RPMI8226 (cell line): ENCODE measurements at regions not wholly inside any gene's neighbourhood (a gene's known extent, or its start where the extent isn't known, plus 50 kb on each side); places are given as distances from the start of the nearest gene placed in this dataset.
"Not testable (repeated sequence)": the region's sequence is repeated elsewhere in the genome, so short reads cannot be mapped to it uniquely, and the experiment has no call there.

ENCODE experiments used
- DNase-seq: peaks from one replicate; pipeline ENCODE4 v3.0.0-alpha.2; 2015

GRCh38 chr2:150129921-150130575 is 357.4 kb downstream of the RND3 start:
- no peak for DNase-seq

- DNase-seq: no peak
Measured at GRCh38 chr2:150127995-150128394, 359.5 kb downstream of the RND3 start.

- no peak for DNase-seq
Measured at GRCh38 chr2:150127346-150127990, 360.0 kb downstream of the RND3 start.

- DNase-seq: no peak
Measured at GRCh38 chr2:150126839-150127238, 360.6 kb downstream of the RND3 start.

- DNase-seq: no peak
Measured at GRCh38 chr2:150126143-150126740, 361.2 kb downstream of the RND3 start.

GRCh38 chr2:150125708-150126107 is 361.8 kb downstream of the RND3 start:
- no peak for DNase-seq

GRCh38 chr2:150125188-150125587 is 362.3 kb downstream of the RND3 start:
- DNase-seq: no peak

GRCh38 chr2:150124739-150125138 is 362.7 kb downstream of the RND3 start:
- DNase-seq: no peak

GRCh38 chr2:150122871-150123613 is 364.4 kb downstream of the RND3 start:
- DNase-seq: no peak

GRCh38 chr2:150122156-150122555 is 365.3 kb downstream of the RND3 start:
- no peak for DNase-seq

- DNase-seq: no peak
Measured at GRCh38 chr2:150120326-150120955, 367.0 kb downstream of the RND3 start.

- no peak for DNase-seq
Measured at GRCh38 chr2:150119819-150120218, 367.6 kb downstream of the RND3 start.

GRCh38 chr2:150114089-150114488 is 373.4 kb downstream of the RND3 start:
- not testable (repeated sequence) for DNase-seq

- no peak for DNase-seq
Measured at GRCh38 chr2:150110548-150110947, 376.9 kb downstream of the RND3 start.

GRCh38 chr2:150109912-150110311 is 377.6 kb downstream of the RND3 start:
- no peak for DNase-seq

- DNase-seq: no peak
Measured at GRCh38 chr2:150109028-150109427, 378.4 kb downstream of the RND3 start.

- no peak for DNase-seq
Measured at GRCh38 chr2:150107816-150108215, 379.7 kb downstream of the RND3 start.

GRCh38 chr2:150107170-150107569 is 380.3 kb downstream of the RND3 start:
- DNase-seq: no peak

- DNase-seq: no peak
Measured at GRCh38 chr2:150101947-150102346, 385.5 kb downstream of the RND3 start.

- DNase-seq: no peak
Measured at GRCh38 chr2:150100834-150101233, 386.6 kb downstream of the RND3 start.

GRCh38 chr2:150100336-150100735 is 387.1 kb downstream of the RND3 start:
- DNase-seq: no peak

- no peak for DNase-seq
Measured at GRCh38 chr2:150099805-150100204, 387.7 kb downstream of the RND3 start.

GRCh38 chr2:150097901-150098531 is 389.5 kb downstream of the RND3 start:
- no peak for DNase-seq
